ENCODE measurements at regions not wholly inside any gene's neighbourhood (a gene's known extent, or its start where the extent isn't known, plus 50 kb on each side); places are given as distances from the start of the nearest gene placed in this dataset.

- no peak for TF ChIP-seq POLR2A (IDR thresholded peaks at IDR 0.05)
- no peak for TF ChIP-seq POLR2AphosphoS5 (IDR thresholded peaks at IDR 0.05; ENCODE audit: insufficient read depth in 1 of 2, low read depth in 1 of 2)
- TF ChIP-seq CTCF (IDR thresholded peaks at IDR 0.05), result no peak
- Histone ChIP-seq H3K4me1 (no peaks in the 10 kb centered on the region), H3K4me3 (no peak overlapping the region), H3K9me3 (no peaks in the 10 kb centered on the region), H3K36me3 (no peaks in the 10 kb centered on the region), H3K27ac (no peak overlapping the region), H3K27me3 (no peaks in the 10 kb centered on the region)
- intact Hi-C loops (cut with DNase I), result no loop called here
- no peak for DNase-seq (ENCODE audit: extremely low spot score in 2 of 2)
These were observed 289.4 kb upstream of the MYOCD start for GRCh38 chr17:12376276-12376675.

- Histone ChIP-seq H3K9me3 (no peaks in the 10 kb centered on the region), H3K27ac (no peak overlapping the region), H3K4me3 (no peak overlapping the region), H3K36me3 (no peaks in the 10 kb centered on the region), H3K27me3 (no peaks in the 10 kb centered on the region), H3K4me1 (no peaks in the 10 kb centered on the region)
- DNase-seq (ENCODE audit: extremely low spot score in 2 of 2), result no peak
- no peak for TF ChIP-seq POLR2A (IDR thresholded peaks at IDR 0.05)
- TF ChIP-seq CTCF (IDR thresholded peaks at IDR 0.05), result no peak
- no peak for TF ChIP-seq POLR2AphosphoS5 (IDR thresholded peaks at IDR 0.05; ENCODE audit: insufficient read depth in 1 of 2, low read depth in 1 of 2)
- intact Hi-C loops (cut with DNase I), result no loop called here
These were observed 279.5 kb upstream of the MYOCD start for GRCh38 chr17:12386225-12386624.

- H3K27ac ChIP-seq, result no peak overlapping the region
- no peaks in the 10 kb centered on the region for H3K4me1 ChIP-seq
- DNase-seq (ENCODE audit: extremely low spot score in 2 of 2), result peak in 1 of 2 donors; percentile 84
- intact Hi-C loops (cut with DNase I), result no loop called here
- no peaks in the 10 kb centered on the region for H3K36me3 ChIP-seq
- no peak for TF ChIP-seq CTCF (IDR thresholded peaks at IDR 0.05)
- no peak for TF ChIP-seq POLR2A (IDR thresholded peaks at IDR 0.05)
- no peak for TF ChIP-seq POLR2AphosphoS5 (IDR thresholded peaks at IDR 0.05; ENCODE audit: insufficient read depth in 1 of 2, low read depth in 1 of 2)
- H3K27me3 ChIP-seq, result no peaks in the 10 kb centered on the region
- H3K9me3 ChIP-seq, result no peaks in the 10 kb centered on the region
- H3K4me3 ChIP-seq, result no peak overlapping the region
These were observed 277.5 kb upstream of the MYOCD start for GRCh38 chr17:12388226-12388625.

- intact Hi-C loops (cut with DNase I), result no loop called here
- peak in 1 of 2 donors; percentile 56 for DNase-seq (ENCODE audit: extremely low spot score in 2 of 2)
- no peaks in the 10 kb centered on the region for H3K4me1 ChIP-seq
- TF ChIP-seq CTCF (IDR thresholded peaks at IDR 0.05) (no peak), POLR2A (IDR thresholded peaks at IDR 0.05) (no peak), POLR2AphosphoS5 (IDR thresholded peaks at IDR 0.05; ENCODE audit: insufficient read depth in 1 of 2, low read depth in 1 of 2) (no peak)
- no peaks in the 10 kb centered on the region for H3K36me3 ChIP-seq
- H3K4me3 ChIP-seq, result no peak overlapping the region
- no peak overlapping the region for H3K27ac ChIP-seq
- no peaks in the 10 kb centered on the region for H3K27me3 ChIP-seq
- H3K9me3 ChIP-seq, result no peaks in the 10 kb centered on the region
These were observed 276.3 kb upstream of the MYOCD start for GRCh38 chr17:12389421-12389820.

GRCh38 chr17:12390631-12391030 lies 275.1 kb upstream of the MYOCD start:
- H3K36me3 ChIP-seq, result no peaks in the 10 kb centered on the region
- no peak overlapping the region for H3K4me3 ChIP-seq
- no peak for TF ChIP-seq CTCF (IDR thresholded peaks at IDR 0.05)
- TF ChIP-seq POLR2A (IDR thresholded peaks at IDR 0.05), result no peak
- no peak for TF ChIP-seq POLR2AphosphoS5 (IDR thresholded peaks at IDR 0.05; ENCODE audit: insufficient read depth in 1 of 2, low read depth in 1 of 2)
- H3K27me3 ChIP-seq, result no peaks in the 10 kb centered on the region
- intact Hi-C loops (cut with DNase I), result no loop called here
- no peaks in the 10 kb centered on the region for H3K9me3 ChIP-seq
- no peaks in the 10 kb centered on the region for H3K4me1 ChIP-seq
- DNase-seq (ENCODE audit: extremely low spot score in 2 of 2), result no peak
- H3K27ac ChIP-seq, result no peak overlapping the region
